ENCODE measurements at regions not wholly inside any gene's neighbourhood (a gene's known extent, or its start where the extent isn't known, plus 50 kb on each side); places are given as distances from the start of the nearest gene placed in this dataset.

GRCh38 chr4:116374815-116375214 lies 710.6 kb downstream of the TRAM1L1 start:
- TF ChIP-seq CTCF (IDR thresholded peaks at IDR 0.05 in 8 of 11, conservative IDR thresholded peaks at IDR 0.05 in 3 of 11) (no peak), POLR2A (IDR thresholded peaks at IDR 0.05) (no peak)
